Panc1 (cell line): ENCODE measurements at regions not wholly inside any gene's neighbourhood (a gene's known extent, or its start where the extent isn't known, plus 50 kb on each side); places are given as distances from the start of the nearest gene placed in this dataset.

Source experiments
- ATAC-seq: fragments of 200-7000 bp; cut with Tn5 transposase; 2 replicates; pipeline ENCODE4 v1.9.1; 2020; ENCODE audit warnings: mild to moderate bottlenecking, moderate library complexity
- BruUV-seq: library from RNA; stranded (reverse); fragments of 400-500 nt; replicated peaks from 2 replicates; lab custom pipeline; 2021; lab: Mats Ljungman, UMichigan
- CTCF ChIA-PET: fragments of 300-600 bp; sonication (Branson Sonifier 250); formaldehyde crosslinking; loops from one replicate; lab custom pipeline; 2022; ENCODE audit warnings: antibody characterized with exemption; lab: Charles Lee
- POLR2A ChIA-PET: fragments of 300-600 bp; sonication (Branson Sonifier 250); formaldehyde crosslinking; loops from one replicate; lab custom pipeline; 2022; ENCODE audit warnings: antibody characterized with exemption; lab: Charles Lee
- DNase-seq: peaks from one replicate; pipeline ENCODE4 v3.0.0-alpha.2; 2010; ENCODE audit warnings: low read depth, low spot score
- H3K27ac ChIP-seq: 2 replicates; pipeline ENCODE4 v1.5.1; 2011; ENCODE audit warnings: mild to moderate bottlenecking, low read length, inconsistent platforms
- H3K27me3 ChIP-seq: fragments of 200-500 bp; sonication (Bioruptor generic); 2 replicates; pipeline ENCODE4 v1.6.0; 2014; ENCODE audit warnings: low read length, inconsistent platforms; ENCODE audit not compliant: control insufficient read depth, insufficient read depth
- H3K36me3 ChIP-seq: fragments of 200-500 bp; sonication (Bioruptor generic); 2 replicates; pipeline ENCODE4 v1.5.1; 2014; ENCODE audit warnings: inconsistent platforms, mild to moderate bottlenecking, low read length, moderate library complexity; ENCODE audit not compliant: control insufficient read depth, insufficient read depth
- H3K4me1 ChIP-seq: 2 replicates; pipeline ENCODE4 v1.5.1; 2011; ENCODE audit warnings: inconsistent platforms, mild to moderate bottlenecking, low read length, moderate library complexity; ENCODE audit not compliant: control insufficient read depth, insufficient read depth
- H3K4me3 ChIP-seq, 2 experiments: 2 replicates each; pipeline ENCODE4 v1.5.1; 2011 to 2012; ENCODE audit warnings: low read depth in 2 of 2, low read length in 2 of 2, mild to moderate bottlenecking in 2 of 2, inconsistent platforms in 1 of 2, moderate library complexity in 1 of 2
- H3K9me3 ChIP-seq: fragments of 200-500 bp; sonication (Bioruptor generic); 2 replicates; pipeline ENCODE4 v1.5.1; 2014; ENCODE audit warnings: low read depth, mild to moderate bottlenecking, inconsistent platforms, low read length, moderate library complexity; ENCODE audit not compliant: control insufficient read depth, insufficient read depth
- CTCF ChIP-seq: fragments of 450-650 bp; IDR thresholded peaks from 2 replicates; pipeline ENCODE4 v1.5.1; 2017; ENCODE audit warnings: mild to moderate bottlenecking
- POLR2AphosphoS5 ChIP-seq: IDR thresholded peaks from 2 replicates; pipeline ENCODE4 v1.6.1; 2012; ENCODE audit warnings: mild to moderate bottlenecking, low read depth, low read length, moderate library complexity
- REST ChIP-seq, 2 experiments: IDR thresholded peaks; 2 replicates each; pipeline ENCODE4 v1.6.1; 2011 to 2012; ENCODE audit warnings: low read depth in 2 of 2, control low read depth in 1 of 2, low read length in 1 of 2, mild to moderate bottlenecking in 1 of 2, moderate library complexity in 1 of 2; ENCODE audit not compliant: insufficient read depth in 1 of 2
- SIN3A ChIP-seq: IDR thresholded peaks from 2 replicates; pipeline ENCODE4 v1.6.1; 2012; ENCODE audit warnings: low read depth, mild to moderate bottlenecking, low read length, moderate library complexity, borderline replicate concordance; ENCODE audit not compliant: insufficient read depth
- TCF7L2 ChIP-seq: IDR thresholded peaks from 2 replicates; pipeline ENCODE4 v1.6.1; 2011; ENCODE audit warnings: mild to moderate bottlenecking, low read depth, low read length, inconsistent platforms
- in situ Hi-C: cut with HindIII; loops from 2 replicates; pipeline ENCODE4 v1.10.0; 2016; ENCODE audit warnings: low sequenced_read_pairs, low pct_unique_long_range_greater_than_20kb
- intact Hi-C: fragments of 100-400 bp; cut with micrococcal nuclease; formaldehyde crosslinking; loops from one replicate; pipeline ENCODE4 v1.10.0; 2022; ENCODE audit not compliant: unreplicated experiment

- in situ Hi-C loops (no loop called here), intact Hi-C loops (loop anchor here (10.0 kb wide), 1 partner anchor 60 kb away; no protein-coding TSS in a partner anchor)
- peak overlapping the region; percentile 36 to 51 for H3K4me3 ChIP-seq
- TF ChIP-seq POLR2AphosphoS5 (0 out of 2 replicates have a peak, but pooled peaks have one; percentile 32), CTCF (peak; percentile 94), TCF7L2 (peak; percentile 95), SIN3A (no peak)
- ATAC-seq (peak; percentile 87), DNase-seq (peak; percentile 8)
- ChIA-PET CTCF (interaction anchor here (0.6 to 1.0 kb wide), 6 partner anchors 16 to 1643 kb away, joined by 3 to 19 read pairs (median 3); no protein-coding TSS in a partner anchor), POLR2A (interaction anchor here (0.6 kb wide), 1 partner anchor 9 kb away, joined by 3 read pairs; no protein-coding TSS in a partner anchor)
- no peaks in the 10 kb centered on the region for H3K36me3 ChIP-seq
- H3K27me3 ChIP-seq: no peaks in the 10 kb centered on the region
- H3K27ac ChIP-seq: peak overlapping the region; percentile 53
- no peaks in the 10 kb centered on the region for H3K9me3 ChIP-seq
- peaks cover 12% of the 10 kb centered on the region for H3K4me1 ChIP-seq
- no TSS peak for BruUV-seq
These were observed 178.3 kb downstream of the UACA start for GRCh38 chr15:70584838-70585706.

- ATAC-seq (peak; percentile 33), DNase-seq (no peak)
- intact Hi-C loops (loop anchor here (10.0 kb wide), 1 partner anchor 60 kb away; no protein-coding TSS in a partner anchor), in situ Hi-C loops (no loop called here)
- Histone ChIP-seq H3K27me3 (no peaks in the 10 kb centered on the region), H3K4me3 (peak overlapping the region in 1 of 2 experiments; percentile 51; a peak in 2 of 4 replicates), H3K9me3 (no peaks in the 10 kb centered on the region), H3K36me3 (no peaks in the 10 kb centered on the region), H3K4me1 (peaks cover 12% of the 10 kb centered on the region), H3K27ac (peak overlapping the region; percentile 53)
- TF ChIP-seq POLR2AphosphoS5 (no peak), TCF7L2 (no peak), SIN3A (no peak), CTCF (no peak), REST (IDR thresholded peaks at IDR 0.05; ENCODE audit: insufficient read depth in 1 of 2, low read depth in 2 of 2, low read length in 1 of 2) (no peak)
- CTCF ChIA-PET: interaction anchor here (0.6 to 1.0 kb wide), 2 partner anchors 15 to 1643 kb away, joined by 3 to 19 read pairs; no protein-coding TSS in a partner anchor
- BruUV-seq: no TSS peak
- POLR2A ChIA-PET: interaction anchor here (0.6 kb wide), 1 partner anchor 8 kb away, joined by 3 read pairs; no protein-coding TSS in a partner anchor
These were observed 178.9 kb downstream of the UACA start for GRCh38 chr15:70584441-70584837.
